NCI-H1417 treated with DMSO at 0.1 percent for 48 hours (cell line): ENCODE measurements at regions not wholly inside any gene's neighbourhood (a gene's known extent, or its start where the extent isn't known, plus 50 kb on each side); places are given as distances from the start of the nearest gene placed in this dataset.
A peak's percentile ranks its signal among the peaks of the same experiment; 100 is the strongest.

Experiments used
- DNase-seq: peaks from one replicate; lab custom pipeline; 2025; lab: John Stamatoyannopoulos, UW

DNA sequence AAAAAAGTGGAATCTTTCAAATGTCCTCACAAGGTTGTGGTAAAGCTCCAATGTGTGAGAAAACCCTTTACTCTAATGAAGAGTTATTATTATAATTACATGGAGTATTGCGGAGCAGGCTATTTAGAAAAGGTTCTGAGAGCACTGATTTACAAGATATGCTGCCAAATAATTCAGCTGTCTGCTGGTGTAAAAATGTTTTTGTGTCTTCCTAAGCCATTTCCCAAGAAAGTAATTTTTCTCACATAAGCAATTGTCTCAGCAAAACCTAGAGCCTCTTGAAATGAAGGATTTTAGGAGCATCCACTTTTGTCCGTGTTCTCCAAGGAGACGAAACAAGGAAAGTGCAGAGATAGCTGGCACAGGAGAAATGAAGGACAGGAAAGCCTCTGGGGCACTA, 229.6 kb upstream of the STARD13 start:
- DNase-seq: no peak

DNA sequence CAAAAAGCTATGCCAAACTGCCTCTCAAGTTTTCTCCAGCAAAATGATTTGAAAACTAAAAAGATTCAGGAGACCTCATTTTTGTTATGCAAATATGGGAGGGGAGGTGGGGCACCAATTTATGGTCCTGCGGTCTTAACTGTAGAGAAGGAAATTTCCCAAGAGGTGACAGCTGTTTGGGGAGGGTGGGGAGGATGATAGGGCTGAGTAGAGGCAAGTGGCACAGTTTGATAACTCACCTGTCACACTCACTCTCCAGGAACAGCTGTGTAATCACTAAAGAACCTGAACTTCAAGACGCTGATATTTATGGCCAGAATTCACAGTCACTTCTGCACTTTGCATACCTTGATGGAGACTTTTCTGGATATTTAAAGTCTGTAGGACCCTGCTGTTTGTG, 232.9 kb upstream of the STARD13 start:
- no peak for DNase-seq

GRCh38 chr13:33519561-33520467, 234.3 kb upstream of the STARD13 start:
- no peak for DNase-seq

DNA sequence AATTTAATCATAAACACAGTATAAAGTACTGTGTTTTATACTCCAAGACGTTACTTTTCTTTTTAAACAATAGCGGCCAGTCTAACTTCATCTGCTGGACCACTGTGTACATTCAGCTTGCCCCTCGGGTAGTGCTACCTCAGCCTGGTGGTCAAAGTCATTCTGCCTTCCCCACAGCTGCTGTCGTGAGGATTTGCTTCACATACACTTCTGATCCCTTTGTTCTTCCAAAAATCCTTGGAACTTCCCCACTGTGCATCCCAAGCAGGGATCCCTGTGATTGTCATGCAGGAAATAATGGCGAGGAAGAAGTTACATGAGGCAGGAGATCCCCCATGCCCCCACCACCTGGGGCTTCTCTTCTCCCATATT, 234.9 kb upstream of the STARD13 start:
- no peak for DNase-seq

DNA sequence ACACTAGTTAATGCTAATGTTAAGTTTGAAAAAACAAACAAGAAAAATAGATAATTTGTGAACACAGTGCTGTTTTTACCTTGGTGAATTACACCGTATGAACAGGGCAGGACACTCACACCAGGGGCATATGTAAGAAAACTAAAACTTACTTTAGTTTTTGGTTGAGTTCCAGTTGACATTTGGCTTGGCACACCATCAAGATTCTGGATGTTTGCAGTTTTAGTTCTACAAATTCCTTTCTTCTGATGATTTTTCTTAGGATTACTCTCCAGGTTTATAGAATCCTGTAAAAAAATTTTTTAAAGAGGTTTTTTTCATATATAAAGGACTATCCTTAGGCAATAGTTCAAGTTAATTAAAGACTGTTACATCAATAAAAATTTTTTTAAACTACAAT, 238.5 kb upstream of the STARD13 start:
- DNase-seq: no peak

GRCh38 chr13:33525763-33526162, 240.2 kb upstream of the STARD13 start:
- no peak for DNase-seq

- no peak for DNase-seq
Observed at GRCh38 chr13:33526718-33527117, 241.2 kb upstream of the STARD13 start.

DNA sequence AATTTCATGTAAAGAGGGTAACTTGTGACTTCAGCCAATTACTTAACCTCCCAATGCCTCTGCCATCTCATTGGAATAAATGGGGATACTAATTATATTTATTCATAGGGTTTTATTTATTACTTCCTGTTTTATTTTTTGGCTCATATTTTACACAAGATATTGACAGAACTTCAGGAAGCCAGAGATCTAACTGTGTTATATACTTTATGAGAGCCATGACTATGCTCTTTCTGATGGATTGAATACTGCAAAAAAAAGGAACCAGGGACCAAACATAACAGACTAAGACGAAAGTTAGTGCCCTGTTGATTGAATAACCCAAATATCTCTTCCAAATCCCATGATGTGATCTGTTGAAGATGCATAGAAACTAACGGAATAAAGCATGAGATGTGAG, 243.3 kb upstream of the STARD13 start:
- no peak for DNase-seq

DNA sequence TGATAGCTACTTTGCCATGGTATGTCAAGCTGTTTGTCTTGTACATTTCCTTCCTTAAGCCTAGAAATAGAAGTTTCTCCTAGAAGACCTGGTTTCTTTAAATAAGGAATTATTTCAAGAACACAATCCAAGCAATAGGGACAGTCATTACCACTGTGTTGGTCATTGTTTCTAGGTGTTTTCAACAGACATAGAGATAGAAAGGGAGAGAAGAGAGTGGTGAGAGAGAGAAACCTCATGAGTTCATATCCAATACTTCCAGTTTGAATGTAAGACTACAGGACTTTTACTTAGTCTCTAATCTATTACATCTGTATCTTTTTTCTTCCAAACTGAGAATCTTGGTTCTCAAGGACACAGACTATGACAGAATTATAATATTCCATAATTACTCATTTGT, 245.9 kb upstream of the STARD13 start:
- no peak for DNase-seq

- no peak for DNase-seq
Observed at GRCh38 chr13:33535061-33535460, 249.5 kb upstream of the STARD13 start.

GRCh38 chr13:33536601-33537000, 251.0 kb upstream of the STARD13 start:
- DNase-seq: no peak

DNA sequence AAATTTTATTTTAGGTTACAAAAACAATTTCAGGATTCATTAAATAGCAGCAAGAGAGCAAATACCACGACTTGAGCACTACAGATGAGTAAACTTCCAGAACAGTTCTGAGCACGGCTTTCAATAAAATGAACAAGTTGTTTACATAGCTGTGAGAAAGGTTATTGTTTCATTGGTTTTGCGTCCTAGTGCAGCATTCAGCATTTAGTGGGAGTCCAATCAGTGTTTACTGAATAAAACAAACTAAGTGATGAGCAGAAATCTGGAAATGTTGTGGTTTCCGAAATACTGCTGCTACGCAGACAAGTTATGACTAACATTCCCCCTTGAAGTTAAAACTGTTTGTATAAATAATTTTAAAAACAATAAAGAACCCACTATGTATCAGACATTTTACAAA, 251.5 kb upstream of the STARD13 start:
- DNase-seq: no peak

DNA sequence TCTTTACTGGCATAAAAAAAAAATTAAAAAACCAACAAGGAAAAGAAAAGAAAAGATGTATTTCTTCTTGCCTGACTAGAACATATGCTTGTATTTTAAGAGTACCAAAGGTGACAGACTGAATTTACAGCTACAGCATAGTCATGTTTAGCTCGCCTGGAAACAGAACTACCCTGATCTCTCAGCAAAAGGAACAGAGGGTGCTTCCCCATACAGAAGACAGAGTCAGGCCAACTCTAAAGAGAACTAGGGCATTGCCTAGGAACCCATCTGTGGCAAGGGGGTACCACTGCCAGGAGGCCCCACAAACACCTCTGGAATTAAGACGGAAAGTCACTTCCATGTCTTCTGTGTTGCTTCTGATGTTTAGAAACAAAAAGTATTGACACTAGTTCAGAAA, 252.1 kb upstream of the STARD13 start:
- no peak for DNase-seq

DNA sequence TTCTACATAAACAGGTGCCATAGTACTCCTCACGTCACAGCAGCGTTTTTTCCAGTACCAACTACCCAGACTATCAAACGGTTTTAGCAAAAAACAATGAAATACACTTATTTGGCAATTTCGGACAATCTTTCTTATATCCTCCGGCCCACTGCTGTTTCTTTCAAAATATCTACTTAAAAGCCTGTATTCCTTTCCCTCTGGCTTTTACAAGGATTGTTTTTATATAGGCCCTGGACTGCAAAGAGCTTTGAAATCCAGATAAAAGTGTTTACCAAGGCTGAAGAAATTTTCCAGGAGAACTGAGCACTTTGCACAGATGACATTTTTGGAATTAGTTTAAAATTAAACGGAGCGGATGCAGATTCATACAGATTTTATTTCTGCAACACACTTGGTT, 255.9 kb upstream of the STARD13 start:
- DNase-seq: no peak

GRCh38 chr13:33541962-33542308, 256.4 kb upstream of the STARD13 start:
- no peak for DNase-seq

- DNase-seq: peak; percentile 87
Observed at GRCh38 chr13:33542309-33543088, 256.9 kb upstream of the STARD13 start.

- no peak for DNase-seq
Observed at GRCh38 chr13:33543089-33543459, 257.5 kb upstream of the STARD13 start.

- DNase-seq: no peak
Observed at GRCh38 chr13:33543631-33544265, 258.2 kb upstream of the STARD13 start.

DNA sequence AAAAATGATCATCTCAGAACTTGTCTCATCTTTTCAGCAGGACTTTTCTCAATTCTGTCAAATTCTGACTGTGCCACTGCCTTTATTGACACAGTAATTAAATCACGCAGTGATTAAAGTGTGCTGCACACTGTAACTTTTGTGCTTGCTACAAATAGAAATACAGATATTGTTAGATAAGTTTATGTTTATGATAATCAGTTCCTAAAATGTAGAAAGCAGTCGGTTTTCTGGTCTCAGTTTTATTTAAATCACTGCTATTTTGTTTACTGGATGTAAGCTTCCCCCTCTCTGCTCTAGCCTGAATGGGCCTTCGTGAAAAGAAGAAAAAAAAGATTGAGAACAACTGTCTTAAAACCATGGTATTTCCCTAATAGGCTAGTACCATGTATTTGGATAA, 258.8 kb upstream of the STARD13 start:
- DNase-seq: no peak

DNA sequence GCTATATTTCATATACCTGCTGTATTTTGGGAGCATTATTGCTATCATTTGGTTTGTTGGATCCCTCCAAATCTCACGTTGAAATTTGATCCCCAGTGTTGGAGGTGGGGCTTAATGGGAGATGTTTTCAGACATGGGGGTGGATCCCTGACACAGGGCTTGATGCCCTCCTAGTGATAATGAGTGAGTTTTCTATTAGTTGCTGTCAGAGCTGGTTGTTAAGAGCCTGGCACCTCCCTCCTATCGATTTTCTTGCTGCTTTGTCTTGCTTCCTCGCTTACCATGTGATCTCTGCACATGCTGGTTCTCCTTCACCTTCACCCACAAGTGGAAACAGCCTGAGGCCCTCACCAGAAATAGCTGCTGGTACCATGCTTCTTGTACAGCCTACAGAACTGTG, 259.9 kb upstream of the STARD13 start:
- DNase-seq: no peak

GRCh38 chr13:33547035-33547434, 261.5 kb upstream of the STARD13 start:
- no peak for DNase-seq

DNA sequence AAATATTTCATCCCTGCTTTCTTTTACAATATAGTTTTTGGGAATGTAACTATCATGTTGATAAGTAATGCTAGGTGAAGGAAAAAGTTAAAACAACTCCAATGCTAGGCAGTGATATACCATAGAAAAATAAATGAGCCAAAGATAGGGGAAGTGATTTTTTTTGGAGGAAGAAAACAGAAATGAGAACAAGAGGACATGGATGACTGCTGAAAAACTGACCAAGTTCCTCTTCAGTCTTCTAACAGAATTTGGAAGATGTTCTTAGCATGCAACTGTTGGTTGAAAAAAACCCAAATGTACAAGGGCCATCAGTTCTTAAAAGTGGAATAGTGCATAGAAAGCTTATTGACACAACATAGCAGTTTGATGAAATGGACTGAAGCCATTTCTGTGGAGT, 262.5 kb upstream of the STARD13 start:
- DNase-seq: no peak

DNA sequence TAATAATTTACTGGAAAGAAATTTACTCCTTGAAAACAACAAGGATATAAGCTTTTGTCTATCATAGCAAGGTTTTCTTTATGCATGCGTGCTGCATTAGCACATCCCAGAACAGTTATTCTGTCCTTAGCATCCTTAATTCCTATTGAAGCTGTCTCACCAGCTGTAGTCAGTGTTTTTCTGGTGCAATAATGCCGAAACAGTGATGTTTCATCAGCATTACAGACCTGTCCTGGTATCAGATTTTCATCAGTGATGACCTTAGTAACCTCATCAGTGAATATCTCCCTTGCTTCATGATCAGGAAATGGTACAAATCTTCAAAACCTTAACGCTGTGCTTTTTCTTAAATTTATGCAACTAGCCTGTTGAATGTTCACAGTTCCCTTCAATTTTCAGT, 264.7 kb upstream of the STARD13 start:
- DNase-seq: no peak
